Muscle layer of colon (tissue), 2 donors: ENCODE measurements at regions not wholly inside any gene's neighbourhood (a gene's known extent, or its start where the extent isn't known, plus 50 kb on each side); places are given as distances from the start of the nearest gene placed in this dataset.

Experiments
- H3K27ac ChIP-seq: one replicate; pipeline ENCODE4 v1.7.0; 2013; ENCODE audit warnings: low read depth, mild to moderate bottlenecking, low read length, moderate library complexity
- H3K27me3 ChIP-seq, 2 donors: one replicate each; pipeline ENCODE4 v1.7.0; 2013; ENCODE audit warnings: low read length in 2 of 2, mild to moderate bottlenecking in 2 of 2; ENCODE audit not compliant: insufficient read depth in 2 of 2, control insufficient read depth in 1 of 2
- H3K36me3 ChIP-seq: one replicate; pipeline ENCODE4 v1.7.0; 2013; ENCODE audit warnings: mild to moderate bottlenecking, low read length; ENCODE audit not compliant: insufficient read depth
- H3K4me1 ChIP-seq: one replicate; pipeline ENCODE4 v1.7.0; 2013; ENCODE audit warnings: mild to moderate bottlenecking, low read length; ENCODE audit not compliant: insufficient read depth
- H3K4me3 ChIP-seq, 2 donors: one replicate each; pipeline ENCODE4 v1.7.0; 2013; ENCODE audit warnings: low read length in 2 of 2, low read depth in 1 of 2, mild to moderate bottlenecking in 1 of 2, moderate library complexity in 1 of 2
- H3K9ac ChIP-seq: one replicate; pipeline ENCODE4 v1.7.0; 2013; ENCODE audit warnings: low read length
- H3K9me3 ChIP-seq: one replicate; pipeline ENCODE4 v1.7.0; 2013; ENCODE audit warnings: mild to moderate bottlenecking, low read length
- donor health status: abdominal sarcoma.
- donor health status: Adenocarcinoma of cecum.

DNA sequence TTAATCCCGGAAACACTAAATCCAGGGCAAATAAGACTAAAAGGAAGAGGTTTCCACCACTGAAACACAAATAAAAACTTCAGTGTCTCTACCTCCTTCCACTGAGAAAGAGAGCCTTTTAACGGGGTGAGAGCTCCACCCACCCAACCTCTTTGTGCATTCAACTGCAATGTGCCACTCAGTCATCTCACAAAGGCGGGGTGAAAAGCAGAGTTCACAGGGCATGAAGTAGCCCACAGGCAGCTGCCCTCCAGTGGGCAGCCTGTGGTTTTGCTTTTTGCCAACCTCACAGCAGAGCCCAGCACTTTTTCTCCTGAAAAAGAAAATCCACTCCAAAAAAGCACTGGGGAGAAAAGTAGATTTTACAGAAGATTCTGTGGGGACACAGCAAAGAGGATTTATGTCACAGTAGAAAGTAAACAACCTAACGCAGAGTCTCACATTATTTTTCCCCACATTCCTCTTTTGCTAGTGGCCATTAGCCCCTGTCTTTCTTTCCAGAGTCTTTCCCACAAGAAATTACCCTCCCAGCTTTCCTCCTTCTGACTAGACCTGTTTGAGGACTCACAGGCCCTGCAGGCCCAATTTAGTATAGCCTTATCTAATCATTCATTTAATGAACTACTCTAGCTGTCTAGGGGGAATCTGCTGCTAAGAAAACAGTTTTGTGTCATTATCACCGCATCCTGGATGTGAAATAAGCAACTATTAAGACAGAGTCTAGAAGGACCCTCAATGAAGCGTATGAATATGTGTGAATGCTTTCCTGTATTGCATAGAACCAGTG is 753.8 kb upstream of the FOXG1 start:
- Histone ChIP-seq H3K27ac (no peak overlapping the region), H3K9me3 (no peaks in the 10 kb centered on the region), H3K9ac (no peak overlapping the region), H3K4me1 (no peaks in the 10 kb centered on the region), H3K36me3 (no peaks in the 10 kb centered on the region), H3K27me3 (no peaks in the 10 kb centered on the region), H3K4me3 (no peak overlapping the region)

GRCh38 chr14:28020112-28020511 is 746.5 kb upstream of the FOXG1 start:
- H3K9me3 ChIP-seq, result no peaks in the 10 kb centered on the region
- no peaks in the 10 kb centered on the region for H3K4me1 ChIP-seq
- H3K27me3 ChIP-seq, result no peaks in the 10 kb centered on the region
- no peaks in the 10 kb centered on the region for H3K36me3 ChIP-seq
- H3K27ac ChIP-seq, result no peak overlapping the region
- no peak overlapping the region for H3K4me3 ChIP-seq
- no peak overlapping the region for H3K9ac ChIP-seq

DNA sequence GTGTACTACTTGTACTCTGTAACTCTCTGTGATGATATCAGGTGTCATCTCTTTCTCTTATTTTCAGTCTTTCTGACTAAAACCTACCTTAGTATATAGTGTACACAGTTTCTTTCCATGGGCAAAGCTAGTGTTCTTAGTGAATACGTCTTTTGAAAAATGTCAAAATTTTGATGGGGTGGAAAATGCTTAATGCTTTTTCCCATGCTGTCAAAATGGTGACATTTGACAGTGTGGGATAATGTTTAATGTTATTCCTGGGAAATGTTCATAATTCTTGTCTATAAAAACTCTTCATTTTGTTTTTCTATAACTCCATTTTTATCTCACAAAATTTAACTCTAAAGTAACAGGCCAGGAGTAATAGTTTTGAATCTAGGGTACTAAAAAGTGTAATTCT is 742.7 kb upstream of the FOXG1 start:
- no peaks in the 10 kb centered on the region for H3K36me3 ChIP-seq

DNA sequence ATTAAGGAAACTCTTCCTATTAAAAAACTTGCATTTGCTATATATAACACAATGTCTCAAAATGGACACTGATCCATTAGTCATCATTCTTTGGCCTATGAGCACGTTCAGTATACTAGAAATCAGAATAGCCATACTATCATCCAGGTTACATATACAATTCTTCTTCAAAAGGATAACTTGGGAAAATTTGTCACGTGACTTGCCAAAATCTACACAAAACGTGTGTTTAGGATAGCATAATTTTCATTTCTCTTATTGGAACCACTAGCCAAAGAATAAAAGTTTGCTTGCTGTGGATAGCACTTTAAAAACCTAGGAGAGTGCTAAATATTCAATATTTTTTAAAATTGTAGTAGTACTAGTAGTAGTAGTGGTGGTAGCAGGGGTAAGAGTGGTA is 714.3 kb upstream of the FOXG1 start:
- Histone ChIP-seq H3K27me3 (no peaks in the 10 kb centered on the region), H3K36me3 (no peaks in the 10 kb centered on the region), H3K27ac (no peak overlapping the region), H3K9me3 (no peaks in the 10 kb centered on the region), H3K4me3 (no peak overlapping the region), H3K4me1 (no peaks in the 10 kb centered on the region), H3K9ac (no peak overlapping the region)

More for the DNA sequence above, 742.7 kb upstream of the FOXG1 start:
- Histone ChIP-seq H3K4me1 (no peaks in the 10 kb centered on the region), H3K9me3 (no peaks in the 10 kb centered on the region), H3K9ac (no peak overlapping the region), H3K4me3 (no peak overlapping the region), H3K27ac (no peak overlapping the region), H3K27me3 (no peaks in the 10 kb centered on the region)

- Histone ChIP-seq H3K4me3 (no peak overlapping the region), H3K9ac (no peak overlapping the region), H3K9me3 (no peaks in the 10 kb centered on the region), H3K4me1 (no peaks in the 10 kb centered on the region), H3K27me3 (no peaks in the 10 kb centered on the region), H3K27ac (no peak overlapping the region), H3K36me3 (no peaks in the 10 kb centered on the region)
Observed at GRCh38 chr14:28055008-28055407, 711.6 kb upstream of the FOXG1 start.

DNA sequence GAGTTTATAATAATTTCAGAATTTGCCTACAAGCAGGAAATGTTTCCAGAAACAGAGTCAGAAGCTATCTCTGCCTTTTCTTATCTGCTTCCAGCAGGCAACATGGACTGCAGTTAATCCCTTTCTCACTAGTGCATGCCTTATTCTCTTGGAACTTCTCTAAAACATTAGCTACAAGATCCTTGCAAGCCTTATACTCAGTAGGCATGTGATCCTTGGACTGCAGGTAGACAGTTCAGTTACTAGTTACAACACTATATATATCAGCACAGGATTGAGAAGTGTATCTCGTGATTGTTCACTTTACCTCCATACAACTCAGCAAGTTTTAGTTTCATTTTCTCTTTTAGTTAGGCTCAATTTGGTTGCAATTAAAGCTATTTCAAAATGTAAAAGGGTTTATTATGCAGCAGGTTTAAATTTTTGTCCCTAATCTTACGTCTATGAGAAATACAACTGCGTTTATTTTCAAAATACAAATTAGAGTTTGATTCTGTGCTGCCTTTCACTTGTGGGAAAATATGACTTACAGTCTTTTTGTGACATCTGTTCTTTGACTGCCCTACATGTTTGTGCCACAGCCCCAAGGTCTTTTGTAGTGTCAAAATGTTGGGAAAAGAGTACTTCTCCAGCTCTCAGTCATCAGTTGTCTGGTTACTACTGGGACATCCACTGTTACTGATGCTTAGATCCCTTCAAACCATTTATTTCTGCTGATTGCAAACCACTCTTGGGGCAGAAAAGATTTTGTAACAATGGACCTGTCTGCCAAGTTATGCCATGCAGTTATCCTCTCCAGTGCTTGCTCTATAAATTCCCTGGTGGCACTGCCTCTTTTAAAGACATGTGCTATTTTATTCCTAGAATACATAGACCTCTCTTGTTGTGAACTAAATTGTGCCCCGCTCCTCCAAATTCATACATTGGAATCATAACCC is 709.0 kb upstream of the FOXG1 start:
- H3K27me3 ChIP-seq, result no peaks in the 10 kb centered on the region
- H3K9me3 ChIP-seq, result no peaks in the 10 kb centered on the region
- H3K27ac ChIP-seq, result no peak overlapping the region
- H3K4me3 ChIP-seq, result peak overlapping the region in 1 of 2 donors; percentile 41
- no peak overlapping the region for H3K9ac ChIP-seq
- no peaks in the 10 kb centered on the region for H3K36me3 ChIP-seq
- H3K4me1 ChIP-seq, result no peaks in the 10 kb centered on the region

DNA sequence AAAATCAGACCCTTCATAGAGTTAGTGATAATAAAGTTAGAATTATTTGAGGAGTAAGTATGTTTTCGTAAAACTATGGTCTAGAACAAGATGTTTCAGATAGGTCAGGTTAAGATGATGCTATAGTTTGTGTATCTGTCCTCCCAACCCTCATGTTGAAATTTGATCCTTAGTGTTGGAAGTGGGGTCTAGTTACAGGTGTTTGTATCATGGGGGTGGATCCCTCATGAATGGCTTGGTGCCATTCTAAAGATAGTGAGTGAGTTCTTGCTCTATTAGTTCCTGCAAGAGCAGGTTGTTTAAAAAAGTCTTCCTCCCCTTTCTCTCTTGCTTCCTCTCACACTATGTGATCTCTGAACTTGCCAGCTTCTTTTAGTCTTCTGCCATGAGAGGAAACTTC is 707.3 kb upstream of the FOXG1 start:
- no peak overlapping the region for H3K27ac ChIP-seq
- H3K4me1 ChIP-seq, result no peaks in the 10 kb centered on the region
- H3K27me3 ChIP-seq, result no peaks in the 10 kb centered on the region
- no peaks in the 10 kb centered on the region for H3K9me3 ChIP-seq
- H3K4me3 ChIP-seq, result no peak overlapping the region
- H3K36me3 ChIP-seq, result no peaks in the 10 kb centered on the region
- no peak overlapping the region for H3K9ac ChIP-seq

DNA sequence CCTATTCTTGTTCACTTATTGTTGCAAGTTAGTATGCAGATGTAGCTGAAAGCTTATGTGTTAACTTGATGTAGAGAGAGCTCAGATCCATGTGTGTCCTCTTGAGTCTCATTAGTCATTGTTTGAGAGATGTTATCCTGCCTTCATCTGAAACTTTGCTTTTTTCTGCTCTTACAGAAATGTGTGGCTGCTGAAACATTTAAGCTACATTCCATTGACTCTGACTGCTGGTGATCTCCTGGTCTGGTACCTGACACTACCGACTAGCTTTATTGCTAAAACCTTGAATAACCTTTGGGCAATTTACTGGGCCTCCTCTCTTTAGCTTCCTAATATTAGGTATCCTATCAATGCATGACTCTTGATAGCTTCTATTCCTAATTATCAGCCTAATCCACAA is 705.6 kb upstream of the FOXG1 start:
- Histone ChIP-seq H3K4me1 (no peaks in the 10 kb centered on the region), H3K27ac (no peak overlapping the region), H3K4me3 (no peak overlapping the region), H3K27me3 (no peaks in the 10 kb centered on the region), H3K9me3 (no peaks in the 10 kb centered on the region), H3K9ac (no peak overlapping the region), H3K36me3 (no peaks in the 10 kb centered on the region)

DNA sequence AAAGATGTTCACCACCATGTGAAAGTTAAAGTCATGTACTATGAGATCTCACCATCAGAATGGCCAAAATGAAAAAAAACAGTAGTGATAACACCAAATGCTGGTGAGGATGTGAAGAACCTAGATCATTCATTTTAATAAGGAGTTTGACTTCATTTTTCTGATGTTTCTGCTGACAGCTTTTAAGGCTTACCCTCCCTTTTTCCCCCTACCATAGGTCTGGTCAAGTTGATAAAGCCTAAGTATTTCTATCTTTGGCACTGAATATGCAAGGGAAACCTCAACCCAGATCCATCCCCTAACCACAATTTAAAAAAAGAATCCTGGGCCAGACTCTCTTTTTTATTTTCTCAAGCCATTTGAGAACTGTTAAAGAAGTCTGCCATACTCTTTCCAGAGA is 689.6 kb upstream of the FOXG1 start:
- Histone ChIP-seq H3K9me3 (no peaks in the 10 kb centered on the region), H3K36me3 (no peaks in the 10 kb centered on the region), H3K27me3 (no peaks in the 10 kb centered on the region), H3K27ac (no peak overlapping the region), H3K4me3 (no peak overlapping the region), H3K9ac (no peak overlapping the region), H3K4me1 (no peaks in the 10 kb centered on the region)

DNA sequence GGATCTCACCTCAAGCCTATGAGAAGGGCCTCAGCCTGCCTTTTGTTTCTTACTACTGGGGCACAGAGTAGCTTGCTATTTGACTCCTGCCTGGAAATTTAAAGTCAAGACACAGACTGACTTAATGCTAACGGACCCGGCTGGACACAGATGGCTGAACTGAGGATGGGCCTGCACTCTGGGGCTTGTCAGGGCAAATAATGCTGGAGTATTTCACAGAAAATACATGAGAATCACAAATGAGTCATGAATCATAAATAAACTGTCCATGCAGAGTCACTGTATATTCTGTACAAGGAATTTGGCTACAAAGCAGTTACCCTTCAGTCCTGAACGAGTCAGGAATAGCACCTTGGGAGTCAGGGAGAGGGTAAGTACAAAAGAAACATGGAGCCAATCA is 683.2 kb upstream of the FOXG1 start:
- Histone ChIP-seq H3K9me3 (no peaks in the 10 kb centered on the region), H3K27me3 (no peaks in the 10 kb centered on the region), H3K4me3 (no peak overlapping the region), H3K27ac (no peak overlapping the region), H3K4me1 (no peaks in the 10 kb centered on the region), H3K9ac (no peak overlapping the region), H3K36me3 (no peaks in the 10 kb centered on the region)

- Histone ChIP-seq H3K27ac (no peak overlapping the region), H3K36me3 (no peaks in the 10 kb centered on the region), H3K9ac (no peak overlapping the region), H3K27me3 (no peaks in the 10 kb centered on the region), H3K4me3 (no peak overlapping the region), H3K4me1 (no peaks in the 10 kb centered on the region), H3K9me3 (no peaks in the 10 kb centered on the region)
Observed at GRCh38 chr14:28088125-28088524, 678.5 kb upstream of the FOXG1 start.
